ENCODE measurements at regions not wholly inside any gene's neighbourhood (a gene's known extent, or its start where the extent isn't known, plus 50 kb on each side); places are given as distances from the start of the nearest gene placed in this dataset.
"Not testable (repeated sequence)": the region's sequence is repeated elsewhere in the genome, so short reads cannot be mapped to it uniquely, and the experiment has no call there.

GRCh38 chr6:44037847-44038542 is 89.3 kb downstream of the MRPL14 start:
- no peak for DNase-seq (ENCODE audit: low read depth in 1 of 2, low spot score in 1 of 2)

GRCh38 chr6:44037276-44037675 is 90.0 kb downstream of the MRPL14 start:
- DNase-seq (ENCODE audit: low read depth in 1 of 2, low spot score in 1 of 2): not testable (repeated sequence)

GRCh38 chr6:44036699-44037101 is 90.6 kb downstream of the MRPL14 start:
- DNase-seq (ENCODE audit: low read depth in 1 of 2, low spot score in 1 of 2): no peak

- DNase-seq (ENCODE audit: low read depth in 1 of 2, low spot score in 1 of 2): no peak
These were observed 91.1 kb downstream of the MRPL14 start for GRCh38 chr6:44036196-44036595.

GRCh38 chr6:44035621-44036020 is 91.6 kb downstream of the MRPL14 start:
- DNase-seq (ENCODE audit: low read depth in 1 of 2, low spot score in 1 of 2): no peak

- DNase-seq (ENCODE audit: low read depth in 1 of 2, low spot score in 1 of 2): no peak
These were observed 92.3 kb downstream of the MRPL14 start for GRCh38 chr6:44034931-44035345.

GRCh38 chr6:44034391-44034861 is 92.8 kb downstream of the MRPL14 start:
- DNase-seq (ENCODE audit: low read depth in 1 of 2, low spot score in 1 of 2): no peak

GRCh38 chr6:44030812-44031454 is 96.3 kb downstream of the MRPL14 start:
- DNase-seq (ENCODE audit: low read depth in 1 of 2, low spot score in 1 of 2): no peak

- DNase-seq (ENCODE audit: low read depth in 1 of 2, low spot score in 1 of 2): no peak
These were observed 97.6 kb downstream of the MRPL14 start for GRCh38 chr6:44029444-44030185.

- DNase-seq (ENCODE audit: low read depth in 1 of 2, low spot score in 1 of 2): no peak
These were observed 98.4 kb downstream of the MRPL14 start for GRCh38 chr6:44028789-44029310.

- no peak for DNase-seq (ENCODE audit: low read depth in 1 of 2, low spot score in 1 of 2)
These were observed 102.0 kb downstream of the MRPL14 start for GRCh38 chr6:44025226-44025625.

GRCh38 chr6:44024574-44025219 is 102.6 kb downstream of the MRPL14 start:
- DNase-seq (ENCODE audit: low read depth in 1 of 2, low spot score in 1 of 2): no peak

GRCh38 chr6:44023586-44024454 is 103.4 kb downstream of the MRPL14 start:
- DNase-seq (ENCODE audit: low read depth in 1 of 2, low spot score in 1 of 2): no peak

- no peak for DNase-seq (ENCODE audit: low read depth in 1 of 2, low spot score in 1 of 2)
These were observed 104.4 kb downstream of the MRPL14 start for GRCh38 chr6:44022671-44023352.

GRCh38 chr6:44022296-44022661 is 105.0 kb downstream of the MRPL14 start:
- DNase-seq (ENCODE audit: low read depth in 1 of 2, low spot score in 1 of 2): no peak

- no peak for DNase-seq (ENCODE audit: low read depth in 1 of 2, low spot score in 1 of 2)
These were observed 105.5 kb downstream of the MRPL14 start for GRCh38 chr6:44021589-44022295.

- DNase-seq (ENCODE audit: low read depth in 1 of 2, low spot score in 1 of 2): no peak
These were observed 106.4 kb downstream of the MRPL14 start for GRCh38 chr6:44020664-44021425.

- no peak for DNase-seq (ENCODE audit: low read depth in 1 of 2, low spot score in 1 of 2)
These were observed 107.1 kb downstream of the MRPL14 start for GRCh38 chr6:44020148-44020547.
